Ascending aorta (tissue), 2 donors: ENCODE measurements at regions not wholly inside any gene's neighbourhood (a gene's known extent, or its start where the extent isn't known, plus 50 kb on each side); places are given as distances from the start of the nearest gene placed in this dataset.

Experiments used
- DNase-seq, 2 donors: peaks; one replicate each; pipeline ENCODE4 v3.0.0-alpha.2; 2019; ENCODE audit warnings: low spot score in 2 of 2
- H3K27ac ChIP-seq, 2 donors: fragments of 200-600 bp; sonication (generic); one replicate each; pipeline ENCODE4 v1.5.1; 2016 to 2017; ENCODE audit warnings: mild to moderate bottlenecking in 1 of 2
- H3K27me3 ChIP-seq: fragments of 200-600 bp; sonication (generic); one replicate; pipeline ENCODE4 v1.5.1; 2017
- H3K36me3 ChIP-seq, 2 donors: fragments of 200-600 bp; sonication (generic); one replicate each; pipeline ENCODE4 v1.5.1; 2016
- H3K4me1 ChIP-seq, 2 donors: fragments of 200-600 bp; sonication (generic); one replicate each; pipeline ENCODE4 v1.5.1; 2016 to 2017; ENCODE audit warnings: mild to moderate bottlenecking in 1 of 2
- H3K4me3 ChIP-seq, 2 donors: fragments of 200-600 bp; sonication (generic); one replicate each; pipeline ENCODE4 v1.5.1; 2016 to 2017; ENCODE audit warnings: mild to moderate bottlenecking in 1 of 2
- H3K9me3 ChIP-seq, 2 donors: fragments of 200-600 bp; sonication (generic); one replicate each; pipeline ENCODE4 v1.5.1; 2016
- CTCF ChIP-seq, 3 experiments: fragments of 200-600 bp in 2 of 3; fragments of 450-650 bp in 1 of 3; sonication (generic) in 2 of 3; IDR thresholded peaks; one replicate each; pipeline ENCODE4 v1.5.1; 2016 to 2019; ENCODE audit warnings: antibody characterized with exemption in 3 of 3, mild to moderate bottlenecking in 1 of 3, moderate library complexity in 1 of 3
- intact Hi-C: fragments of 100-400 bp; cut with DNase I; formaldehyde crosslinking; loops from one replicate; pipeline ENCODE4 v1.15.1; 2023

GRCh38 chr1:115411371-115412063 is 73.5 kb upstream of the NGF start:
- no peaks in the 10 kb centered on the region for H3K9me3 ChIP-seq
- no peaks in the 10 kb centered on the region for H3K27me3 ChIP-seq
- no peak overlapping the region for H3K4me3 ChIP-seq
- intact Hi-C loops, result no loop called here
- no peaks in the 10 kb centered on the region for H3K36me3 ChIP-seq
- TF ChIP-seq CTCF (IDR thresholded peaks at IDR 0.05), result no peak
- no peak for DNase-seq
- no peak overlapping the region for H3K27ac ChIP-seq
- no peaks in the 10 kb centered on the region for H3K4me1 ChIP-seq

- no peak for DNase-seq
- H3K9me3 ChIP-seq, result peaks cover 0 to 6% of the 10 kb centered on the region in 2 donors
- peak overlapping the region in 1 of 2 donors; percentile 27 for H3K27ac ChIP-seq
- no peaks in the 10 kb centered on the region for H3K36me3 ChIP-seq
- H3K4me1 ChIP-seq, result no peaks in the 10 kb centered on the region
- intact Hi-C loops, result no loop called here
- H3K4me3 ChIP-seq, result no peak overlapping the region
- TF ChIP-seq CTCF (IDR thresholded peaks at IDR 0.05), result no peak
- H3K27me3 ChIP-seq, result no peaks in the 10 kb centered on the region
Measured at GRCh38 chr1:115409094-115410015, 71.3 kb upstream of the NGF start.

GRCh38 chr1:115408533-115408932 is 70.5 kb upstream of the NGF start:
- Histone ChIP-seq H3K4me3 (no peak overlapping the region), H3K27me3 (no peaks in the 10 kb centered on the region), H3K9me3 (peaks cover 0 to 6% of the 10 kb centered on the region in 2 donors), H3K4me1 (no peaks in the 10 kb centered on the region), H3K27ac (no peak overlapping the region), H3K36me3 (no peaks in the 10 kb centered on the region)
- no peak for TF ChIP-seq CTCF (IDR thresholded peaks at IDR 0.05)
- intact Hi-C loops, result no loop called here
- DNase-seq, result no peak

- Histone ChIP-seq H3K36me3 (no peaks in the 10 kb centered on the region), H3K27me3 (no peaks in the 10 kb centered on the region), H3K4me3 (no peak overlapping the region), H3K27ac (no peak overlapping the region), H3K4me1 (no peaks in the 10 kb centered on the region), H3K9me3 (peaks cover 0 to 6% of the 10 kb centered on the region in 2 donors)
- TF ChIP-seq CTCF (IDR thresholded peaks at IDR 0.05), result no peak
- intact Hi-C loops, result no loop called here
- no peak for DNase-seq
Measured at GRCh38 chr1:115404911-115405310, 66.9 kb upstream of the NGF start.

- H3K4me1 ChIP-seq, result no peaks in the 10 kb centered on the region
- DNase-seq, result no peak
- intact Hi-C loops, result no loop called here
Measured at GRCh38 chr1:115402753-115403184, 64.7 kb upstream of the NGF start.

More at GRCh38 chr1:115402753-115403184, 64.7 kb upstream of the NGF start:
- Histone ChIP-seq H3K4me3 (no peak overlapping the region), H3K27me3 (no peaks in the 10 kb centered on the region), H3K9me3 (peaks cover 0 to 6% of the 10 kb centered on the region in 2 donors), H3K27ac (no peak overlapping the region), H3K36me3 (no peaks in the 10 kb centered on the region)
- no peak for TF ChIP-seq CTCF (IDR thresholded peaks at IDR 0.05)
